ENCODE measurements at regions not wholly inside any gene's neighbourhood (a gene's known extent, or its start where the extent isn't known, plus 50 kb on each side); places are given as distances from the start of the nearest gene placed in this dataset.

DNA sequence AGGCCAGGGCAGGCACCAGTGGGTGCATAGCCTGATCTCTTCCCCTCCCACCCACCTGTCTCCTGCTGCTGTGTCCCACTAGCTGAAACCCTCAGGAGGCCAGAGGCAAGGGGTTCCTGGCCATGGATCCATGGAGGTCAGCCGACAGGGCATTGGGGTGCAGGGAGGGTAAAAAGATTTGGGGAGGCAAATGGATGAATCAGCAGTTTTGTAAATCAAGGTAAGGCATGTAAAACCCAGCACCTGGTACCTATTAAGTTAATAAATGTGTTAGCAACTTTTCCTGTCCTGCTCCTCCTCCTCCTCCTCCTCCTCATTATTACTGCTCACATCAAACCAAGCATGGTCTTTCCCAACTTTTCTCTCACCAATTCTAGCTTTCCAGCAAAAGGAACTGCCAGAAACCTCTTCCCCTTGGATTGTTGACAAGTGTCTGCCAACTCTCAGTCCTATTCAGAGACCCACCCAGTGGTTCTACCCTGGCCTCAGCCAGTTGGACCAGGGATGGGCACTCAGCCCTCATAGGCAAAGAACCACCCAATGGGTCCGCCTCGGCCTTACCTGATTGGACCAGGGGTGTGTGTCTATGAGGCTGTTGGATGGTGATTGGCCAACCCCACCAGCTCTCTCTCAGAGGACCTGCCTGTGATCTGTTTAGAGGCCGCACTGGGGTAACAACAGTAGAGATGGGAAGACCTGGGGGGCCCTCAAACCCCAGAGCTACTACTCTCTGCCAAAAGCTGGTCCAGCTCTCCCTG, 155.7 kb upstream of the GSC start:
- TF ChIP-seq CTCF (IDR thresholded peaks at IDR 0.05) (no peak), HMGXB4 (CRISPR knock-in tag; IDR thresholded peaks at IDR 0.05) (no peak), ZBTB43 (CRISPR knock-in tag; IDR thresholded peaks at IDR 0.05) (no peak), FOXP1 (CRISPR knock-in tag; IDR thresholded peaks at IDR 0.05; ENCODE audit: borderline replicate concordance) (no peak), USF2 (CRISPR knock-in tag; IDR thresholded peaks at IDR 0.05) (no peak), EMX1 (CRISPR knock-in tag; IDR thresholded peaks at IDR 0.05) (no peak), NR3C1 (CRISPR knock-in tag; conservative IDR thresholded peaks at IDR 0.05; ENCODE audit: low read depth) (no peak), SP1 (CRISPR knock-in tag; conservative IDR thresholded peaks at IDR 0.05) (no peak), ZNF416 (CRISPR knock-in tag; IDR thresholded peaks at IDR 0.05) (no peak)
- TF ChIP-seq, protein P1, sequence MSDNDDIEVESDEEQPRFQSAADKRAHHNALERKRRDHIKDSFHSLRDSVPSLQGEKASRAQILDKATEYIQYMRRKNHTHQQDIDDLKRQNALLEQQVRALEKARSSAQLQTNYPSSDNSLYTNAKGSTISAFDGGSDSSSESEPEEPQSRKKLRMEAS (CRISPR knock-in tag; IDR thresholded peaks at IDR 0.05), result no peak
- TF ChIP-seq, protein P2, sequence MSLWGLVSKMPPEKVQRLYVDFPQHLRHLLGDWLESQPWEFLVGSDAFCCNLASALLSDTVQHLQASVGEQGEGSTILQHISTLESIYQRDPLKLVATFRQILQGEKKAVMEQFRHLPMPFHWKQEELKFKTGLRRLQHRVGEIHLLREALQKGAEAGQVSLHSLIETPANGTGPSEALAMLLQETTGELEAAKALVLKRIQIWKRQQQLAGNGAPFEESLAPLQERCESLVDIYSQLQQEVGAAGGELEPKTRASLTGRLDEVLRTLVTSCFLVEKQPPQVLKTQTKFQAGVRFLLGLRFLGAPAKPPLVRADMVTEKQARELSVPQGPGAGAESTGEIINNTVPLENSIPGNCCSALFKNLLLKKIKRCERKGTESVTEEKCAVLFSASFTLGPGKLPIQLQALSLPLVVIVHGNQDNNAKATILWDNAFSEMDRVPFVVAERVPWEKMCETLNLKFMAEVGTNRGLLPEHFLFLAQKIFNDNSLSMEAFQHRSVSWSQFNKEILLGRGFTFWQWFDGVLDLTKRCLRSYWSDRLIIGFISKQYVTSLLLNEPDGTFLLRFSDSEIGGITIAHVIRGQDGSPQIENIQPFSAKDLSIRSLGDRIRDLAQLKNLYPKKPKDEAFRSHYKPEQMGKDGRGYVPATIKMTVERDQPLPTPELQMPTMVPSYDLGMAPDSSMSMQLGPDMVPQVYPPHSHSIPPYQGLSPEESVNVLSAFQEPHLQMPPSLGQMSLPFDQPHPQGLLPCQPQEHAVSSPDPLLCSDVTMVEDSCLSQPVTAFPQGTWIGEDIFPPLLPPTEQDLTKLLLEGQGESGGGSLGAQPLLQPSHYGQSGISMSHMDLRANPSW (CRISPR knock-in tag; conservative IDR thresholded peaks at IDR 0.05; ENCODE audit: low read depth), result no peak

Measured in WTC11 (cell line).